ENCODE measurements at regions not wholly inside any gene's neighbourhood (a gene's known extent, or its start where the extent isn't known, plus 50 kb on each side); places are given as distances from the start of the nearest gene placed in this dataset.
"Not testable (repeated sequence)": the region's sequence is repeated elsewhere in the genome, so short reads cannot be mapped to it uniquely, and the experiment has no call there.

DNA sequence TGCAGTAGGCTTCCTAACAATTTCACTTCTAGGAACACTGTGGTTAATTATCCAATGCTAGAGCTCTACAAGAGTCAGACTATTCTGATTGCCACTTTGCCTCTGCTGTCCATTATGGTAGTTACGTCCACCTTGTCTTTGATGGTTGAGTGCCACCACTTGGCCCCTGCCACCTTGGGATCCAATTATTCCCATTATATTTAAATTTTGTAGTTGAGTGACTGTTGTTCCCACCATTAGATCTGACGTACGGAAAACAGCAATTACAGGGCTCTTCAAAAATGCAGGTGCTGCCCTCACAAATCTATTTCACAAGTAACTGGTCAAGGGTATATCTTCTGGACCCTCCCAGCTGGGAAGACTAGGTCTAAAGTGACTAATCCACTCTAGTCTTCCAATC lies 432.3 kb upstream of the ID4 start:
- H3K36me3 Mint-ChIP-seq; H3K27ac Mint-ChIP-seq; ATAC-seq; DNase-seq (ENCODE audit: low spot score in 2 of 2); H3K4me1 Mint-ChIP-seq; H3K4me3 Mint-ChIP-seq: not testable (repeated sequence)
- peaks cover 17% of the 10 kb centered on the region for H3K9me3 Mint-ChIP-seq

- H3K4me3 Mint-ChIP-seq: no peak overlapping the region
- ATAC-seq: no peak
Measured at GRCh38 chr6:19408331-19408730, 428.8 kb upstream of the ID4 start.

GRCh38 chr6:19410481-19410880 lies 426.7 kb upstream of the ID4 start:
- Mint-ChIP-seq H3K4me3 (no peak overlapping the region), H3K36me3 (no peaks in the 10 kb centered on the region), H3K9me3 (peaks cover 7% of the 10 kb centered on the region), H3K27ac (no peak overlapping the region), H3K4me1 (no peaks in the 10 kb centered on the region)
- ATAC-seq (no peak), DNase-seq (ENCODE audit: low spot score in 2 of 2) (no peak)

More at GRCh38 chr6:19408331-19408730, 428.8 kb upstream of the ID4 start:
- no peaks in the 10 kb centered on the region for H3K4me1 Mint-ChIP-seq
- peaks cover 12% of the 10 kb centered on the region for H3K9me3 Mint-ChIP-seq
- no peak for DNase-seq (ENCODE audit: low spot score in 2 of 2)
- no peaks in the 10 kb centered on the region for H3K36me3 Mint-ChIP-seq
- no peak overlapping the region for H3K27ac Mint-ChIP-seq

GRCh38 chr6:19413323-19413722 lies 423.8 kb upstream of the ID4 start:
- Mint-ChIP-seq H3K4me3 (no peak overlapping the region), H3K36me3 (no peaks in the 10 kb centered on the region), H3K27ac (no peak overlapping the region), H3K9me3 (no peaks in the 10 kb centered on the region), H3K4me1 (no peaks in the 10 kb centered on the region)
- no peak for ATAC-seq
- no peak for DNase-seq (ENCODE audit: low spot score in 2 of 2)

GRCh38 chr6:19415605-19416326 lies 421.4 kb upstream of the ID4 start:
- no peaks in the 10 kb centered on the region for H3K36me3 Mint-ChIP-seq
- no peak overlapping the region for H3K4me3 Mint-ChIP-seq
- DNase-seq (ENCODE audit: low spot score in 2 of 2): no peak

DNA sequence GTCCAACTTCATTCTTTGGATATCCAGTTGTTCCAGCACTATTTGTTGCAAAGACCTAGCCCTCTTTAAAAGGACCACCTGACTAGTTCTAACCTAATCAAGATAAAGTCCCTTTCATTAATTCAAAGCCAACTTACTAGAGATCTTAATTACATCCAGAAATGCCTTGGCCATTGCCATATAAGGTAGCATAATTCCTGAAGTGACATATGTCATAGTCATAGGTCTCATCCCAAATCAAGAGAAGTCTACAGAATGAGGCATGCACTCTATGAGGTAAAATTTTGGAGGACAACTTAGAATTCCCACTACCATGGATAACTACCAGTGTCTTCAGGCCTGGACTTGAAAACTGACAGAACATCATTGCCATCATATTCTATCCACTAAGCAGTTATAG lies 420.4 kb upstream of the ID4 start:
- Mint-ChIP-seq H3K4me3 (no peak overlapping the region), H3K9me3 (peaks cover 15% of the 10 kb centered on the region), H3K27ac (no peak overlapping the region), H3K36me3 (no peaks in the 10 kb centered on the region), H3K4me1 (no peaks in the 10 kb centered on the region)
- DNase-seq (ENCODE audit: low spot score in 2 of 2) (no peak), ATAC-seq (no peak)

More at GRCh38 chr6:19415605-19416326, 421.4 kb upstream of the ID4 start:
- Mint-ChIP-seq H3K9me3 (peaks cover 12% of the 10 kb centered on the region), H3K4me1 (no peaks in the 10 kb centered on the region), H3K27ac (no peak overlapping the region)
- ATAC-seq: no peak

DNA sequence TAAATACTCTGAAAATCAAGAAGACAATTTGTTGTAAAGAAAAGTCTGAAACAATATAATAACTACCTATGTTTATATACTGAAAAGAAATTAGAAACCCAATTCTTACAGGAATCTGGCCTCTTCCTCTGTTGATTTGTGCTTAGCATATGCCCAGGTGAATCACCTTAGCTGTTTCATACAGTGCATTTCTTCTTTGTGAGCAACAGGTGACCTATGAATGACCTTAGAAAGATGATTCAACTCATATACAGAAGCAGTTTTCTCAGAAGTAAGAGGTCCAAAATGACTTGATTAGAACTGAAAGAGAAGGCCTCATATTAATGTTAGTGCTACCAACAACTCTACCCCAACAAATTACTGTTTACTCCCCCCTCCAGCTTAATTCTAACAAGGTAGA lies 419.5 kb upstream of the ID4 start:
- ATAC-seq: no peak

GRCh38 chr6:19424853-19425252 lies 412.3 kb upstream of the ID4 start:
- Mint-ChIP-seq H3K4me3 (no peak overlapping the region), H3K36me3 (no peaks in the 10 kb centered on the region), H3K9me3 (peaks cover 11% of the 10 kb centered on the region), H3K4me1 (no peaks in the 10 kb centered on the region), H3K27ac (no peak overlapping the region)
- ATAC-seq: no peak
- no peak for DNase-seq (ENCODE audit: low spot score in 2 of 2)

More for the DNA sequence above, 419.5 kb upstream of the ID4 start:
- no peak for DNase-seq (ENCODE audit: low spot score in 2 of 2)
- Mint-ChIP-seq H3K4me1 (no peaks in the 10 kb centered on the region), H3K27ac (no peak overlapping the region), H3K4me3 (no peak overlapping the region), H3K36me3 (no peaks in the 10 kb centered on the region), H3K9me3 (peaks cover 15% of the 10 kb centered on the region)

DNA sequence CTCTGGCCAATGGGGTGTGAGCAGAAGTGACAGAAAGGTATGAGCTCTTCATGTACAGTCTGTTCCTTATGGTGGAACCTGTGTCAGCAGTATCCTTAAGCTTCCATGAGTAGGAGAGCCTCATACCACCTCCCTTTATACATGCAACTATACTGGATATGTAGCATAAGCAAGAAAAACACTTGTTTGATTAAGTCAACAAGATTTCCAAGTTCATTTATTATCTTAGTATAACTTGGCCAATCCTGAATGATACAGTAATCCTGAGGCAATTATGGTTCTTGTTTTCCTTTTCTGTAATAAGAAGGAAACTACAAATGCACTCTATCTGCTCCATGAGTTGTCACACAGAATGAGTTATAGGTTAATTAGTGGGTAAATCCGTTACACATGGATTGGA lies 409.6 kb upstream of the ID4 start:
- DNase-seq (ENCODE audit: low spot score in 2 of 2) (no peak), ATAC-seq (no peak)
- peaks cover 5% of the 10 kb centered on the region for H3K9me3 Mint-ChIP-seq
- H3K36me3 Mint-ChIP-seq: no peaks in the 10 kb centered on the region
- no peaks in the 10 kb centered on the region for H3K4me1 Mint-ChIP-seq
- H3K4me3 Mint-ChIP-seq: no peak overlapping the region
- H3K27ac Mint-ChIP-seq: no peak overlapping the region

DNA sequence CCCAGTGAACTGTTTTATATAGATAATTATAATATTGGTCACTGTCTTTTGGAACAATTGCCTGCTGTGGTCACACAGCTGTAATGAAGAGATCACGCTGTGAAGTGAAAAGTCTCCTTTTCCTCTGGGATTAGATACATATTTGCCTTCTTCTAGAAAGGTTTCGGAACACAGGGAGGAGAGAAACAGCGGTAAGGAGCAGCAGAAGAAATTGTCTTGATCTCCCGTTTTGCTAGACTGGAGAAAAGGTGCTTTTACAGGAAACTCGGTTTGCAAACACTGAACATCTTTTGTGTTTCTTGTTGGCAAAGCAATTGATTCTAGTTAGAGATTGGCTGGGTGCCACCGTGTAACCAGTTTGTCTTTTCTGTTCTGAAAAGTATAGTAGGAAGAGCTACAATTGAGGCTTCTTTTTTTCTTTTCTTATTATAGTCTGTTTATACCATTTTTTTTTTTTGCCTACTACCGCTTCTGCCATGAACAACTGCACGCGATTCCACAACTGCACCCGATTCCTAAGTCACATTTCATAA lies 404.1 kb upstream of the ID4 start:
- ATAC-seq (no peak), DNase-seq (ENCODE audit: low spot score in 2 of 2) (no peak)
- Mint-ChIP-seq H3K36me3 (no peaks in the 10 kb centered on the region), H3K27ac (no peak overlapping the region), H3K4me3 (no peak overlapping the region), H3K4me1 (no peaks in the 10 kb centered on the region), H3K9me3 (peaks cover 13% of the 10 kb centered on the region)

DNA sequence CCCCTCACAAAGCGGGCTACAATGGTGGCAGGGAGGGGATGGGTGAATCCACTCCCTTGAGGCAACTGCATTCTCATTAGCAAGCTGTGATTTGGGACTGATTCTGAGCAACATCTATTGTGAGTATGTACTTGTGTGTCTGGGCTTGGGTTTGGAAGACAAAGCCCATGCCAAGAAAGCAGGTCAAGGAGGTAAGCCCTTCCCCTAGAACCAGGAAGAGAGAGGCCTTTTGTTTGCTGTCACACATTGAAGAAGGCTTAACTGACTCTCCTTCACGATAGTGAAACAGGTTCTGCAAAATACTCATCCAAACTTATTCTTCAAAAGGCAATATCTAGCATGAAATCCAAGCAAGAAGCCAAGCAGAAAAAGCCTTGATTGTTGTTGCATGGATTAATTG lies 403.1 kb upstream of the ID4 start:
- H3K9me3 Mint-ChIP-seq: peaks cover 13% of the 10 kb centered on the region
- H3K27ac Mint-ChIP-seq: no peak overlapping the region
- no peak overlapping the region for H3K4me3 Mint-ChIP-seq
- ATAC-seq (no peak), DNase-seq (ENCODE audit: low spot score in 2 of 2) (no peak)
- no peaks in the 10 kb centered on the region for H3K36me3 Mint-ChIP-seq
- H3K4me1 Mint-ChIP-seq: no peaks in the 10 kb centered on the region

DNA sequence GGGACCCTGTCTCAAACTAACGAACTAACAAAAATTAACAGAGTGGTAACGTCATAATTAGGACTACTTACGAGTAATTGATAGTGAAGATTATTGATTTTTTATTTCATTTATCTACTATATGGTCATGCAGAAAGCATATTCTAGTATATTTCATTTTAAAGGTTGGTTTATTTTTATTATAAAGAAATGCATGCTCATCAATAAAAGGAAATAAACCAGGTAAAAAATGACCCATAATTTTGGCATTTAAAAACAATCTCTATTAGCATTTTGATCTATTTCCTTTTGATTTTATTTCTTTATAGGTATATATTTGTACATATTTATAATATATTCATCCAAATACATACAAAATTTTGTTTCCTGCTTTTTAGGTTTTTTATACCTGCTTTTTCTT lies 401.4 kb upstream of the ID4 start:
- Mint-ChIP-seq H3K4me1 (no peaks in the 10 kb centered on the region), H3K27ac (no peak overlapping the region), H3K4me3 (no peak overlapping the region), H3K9me3 (peaks cover 13% of the 10 kb centered on the region), H3K36me3 (no peaks in the 10 kb centered on the region)
- ATAC-seq (no peak), DNase-seq (ENCODE audit: low spot score in 2 of 2) (no peak)

GRCh38 chr6:19438566-19439353 lies 398.4 kb upstream of the ID4 start:
- Mint-ChIP-seq H3K4me1 (no peaks in the 10 kb centered on the region), H3K27ac (no peak overlapping the region), H3K4me3 (no peak overlapping the region), H3K9me3 (peaks cover 12% of the 10 kb centered on the region), H3K36me3 (no peaks in the 10 kb centered on the region)
- DNase-seq (ENCODE audit: low spot score in 2 of 2): no peak
- ATAC-seq: no peak

GRCh38 chr6:19440531-19440930 lies 396.6 kb upstream of the ID4 start:
- H3K4me3 Mint-ChIP-seq: no peak overlapping the region
- no peaks in the 10 kb centered on the region for H3K36me3 Mint-ChIP-seq

DNA sequence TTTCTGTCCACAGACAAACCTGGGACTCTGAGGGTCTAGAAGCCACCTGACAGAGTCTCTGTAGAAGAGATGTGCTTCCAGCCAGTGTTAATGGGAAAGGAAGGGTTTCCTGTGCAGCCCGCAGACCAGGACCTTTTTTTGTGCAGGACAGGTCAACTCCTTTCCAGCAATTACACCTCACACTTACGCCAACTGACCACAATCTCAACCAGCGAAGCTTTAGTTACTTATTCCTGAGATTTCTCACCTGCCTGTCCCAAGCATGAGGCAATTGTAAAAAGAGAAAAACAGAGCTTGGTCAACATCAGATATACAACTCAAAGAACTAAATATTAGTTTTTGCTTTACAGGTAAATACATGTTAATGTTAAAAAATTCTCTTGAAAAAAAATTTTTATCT lies 393.8 kb upstream of the ID4 start:
- H3K4me3 Mint-ChIP-seq: no peak overlapping the region
- H3K36me3 Mint-ChIP-seq: no peaks in the 10 kb centered on the region
- no peaks in the 10 kb centered on the region for H3K4me1 Mint-ChIP-seq
- H3K27ac Mint-ChIP-seq: no peak overlapping the region
- ATAC-seq: no peak
- peaks cover 7% of the 10 kb centered on the region for H3K9me3 Mint-ChIP-seq
- DNase-seq (ENCODE audit: low spot score in 2 of 2): no peak

More at GRCh38 chr6:19440531-19440930, 396.6 kb upstream of the ID4 start:
- no peak overlapping the region for H3K27ac Mint-ChIP-seq
- ATAC-seq (no peak), DNase-seq (ENCODE audit: low spot score in 2 of 2) (no peak)
- no peaks in the 10 kb centered on the region for H3K4me1 Mint-ChIP-seq
- H3K9me3 Mint-ChIP-seq: peaks cover 17% of the 10 kb centered on the region

DNA sequence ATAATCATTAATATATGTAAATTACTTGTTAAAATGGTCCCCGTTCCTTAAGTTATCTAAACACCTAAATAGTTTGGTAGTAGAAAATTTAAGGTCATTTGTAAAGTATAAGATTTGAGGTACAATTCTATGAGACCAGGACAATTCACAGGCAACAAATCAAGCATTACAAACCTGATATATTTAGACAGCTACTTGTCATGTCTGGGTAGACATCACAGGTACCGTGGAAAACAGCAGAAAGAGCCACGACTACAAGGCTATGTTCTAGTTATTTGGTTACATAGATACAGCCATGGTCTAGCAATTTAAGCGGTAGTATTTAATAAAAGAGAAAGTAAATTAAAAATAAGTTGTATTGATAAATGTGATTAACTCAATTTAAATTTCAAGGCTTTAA lies 393.1 kb upstream of the ID4 start:
- H3K4me3 Mint-ChIP-seq: no peak overlapping the region
- DNase-seq (ENCODE audit: low spot score in 2 of 2) (no peak), ATAC-seq (no peak)
- H3K9me3 Mint-ChIP-seq: peaks cover 7% of the 10 kb centered on the region
- H3K27ac Mint-ChIP-seq: no peak overlapping the region
- H3K36me3 Mint-ChIP-seq: no peaks in the 10 kb centered on the region
- H3K4me1 Mint-ChIP-seq: no peaks in the 10 kb centered on the region
